ENCODE measurements at regions not wholly inside any gene's neighbourhood (a gene's known extent, or its start where the extent isn't known, plus 50 kb on each side); places are given as distances from the start of the nearest gene placed in this dataset.
A peak's percentile ranks its signal among the peaks of the same experiment; 100 is the strongest.

DNA sequence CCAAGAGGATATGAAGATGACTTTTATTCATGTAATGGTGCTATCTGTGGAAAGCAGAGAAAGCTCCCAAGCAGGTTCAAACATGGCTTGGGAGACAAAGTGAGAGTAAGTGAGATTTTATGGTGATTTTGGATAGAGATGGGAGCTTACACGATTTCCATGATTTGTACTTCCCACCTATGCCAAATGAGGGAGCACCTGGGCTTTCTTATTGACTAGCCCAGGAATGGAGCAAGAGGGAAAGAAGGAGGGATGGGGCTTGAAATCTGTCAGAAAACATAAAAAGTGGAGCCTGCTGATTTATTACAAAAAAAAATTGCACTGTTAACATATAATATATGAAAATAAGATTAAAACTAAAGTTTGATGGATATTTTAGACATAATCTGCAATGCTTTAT lies 703.5 kb upstream of the PABPC4L start:
- H3K4me1 Mint-ChIP-seq (ENCODE audit: low read depth) = peaks cover 6% of the 10 kb centered on the region; the same call in 1 of the 2 replicates
- 0 out of 2 replicates have a peak, but pooled peaks cover 2% of the 10 kb centered on the region for H3K27me3 Mint-ChIP-seq (ENCODE audit: insufficient read depth)
- no peaks in the 10 kb centered on the region for H3K36me3 Mint-ChIP-seq (ENCODE audit: low read depth)
- DNase-seq = no peak
- H3K4me3 Mint-ChIP-seq = no peak overlapping the region
- no peaks in the 10 kb centered on the region for H3K9me3 Mint-ChIP-seq
- H3K27ac Mint-ChIP-seq = no peak overlapping the region
- TF ChIP-seq, protein P1, sequence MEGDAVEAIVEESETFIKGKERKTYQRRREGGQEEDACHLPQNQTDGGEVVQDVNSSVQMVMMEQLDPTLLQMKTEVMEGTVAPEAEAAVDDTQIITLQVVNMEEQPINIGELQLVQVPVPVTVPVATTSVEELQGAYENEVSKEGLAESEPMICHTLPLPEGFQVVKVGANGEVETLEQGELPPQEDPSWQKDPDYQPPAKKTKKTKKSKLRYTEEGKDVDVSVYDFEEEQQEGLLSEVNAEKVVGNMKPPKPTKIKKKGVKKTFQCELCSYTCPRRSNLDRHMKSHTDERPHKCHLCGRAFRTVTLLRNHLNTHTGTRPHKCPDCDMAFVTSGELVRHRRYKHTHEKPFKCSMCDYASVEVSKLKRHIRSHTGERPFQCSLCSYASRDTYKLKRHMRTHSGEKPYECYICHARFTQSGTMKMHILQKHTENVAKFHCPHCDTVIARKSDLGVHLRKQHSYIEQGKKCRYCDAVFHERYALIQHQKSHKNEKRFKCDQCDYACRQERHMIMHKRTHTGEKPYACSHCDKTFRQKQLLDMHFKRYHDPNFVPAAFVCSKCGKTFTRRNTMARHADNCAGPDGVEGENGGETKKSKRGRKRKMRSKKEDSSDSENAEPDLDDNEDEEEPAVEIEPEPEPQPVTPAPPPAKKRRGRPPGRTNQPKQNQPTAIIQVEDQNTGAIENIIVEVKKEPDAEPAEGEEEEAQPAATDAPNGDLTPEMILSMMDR (IDR thresholded peaks at IDR 0.05) = no peak

DNA sequence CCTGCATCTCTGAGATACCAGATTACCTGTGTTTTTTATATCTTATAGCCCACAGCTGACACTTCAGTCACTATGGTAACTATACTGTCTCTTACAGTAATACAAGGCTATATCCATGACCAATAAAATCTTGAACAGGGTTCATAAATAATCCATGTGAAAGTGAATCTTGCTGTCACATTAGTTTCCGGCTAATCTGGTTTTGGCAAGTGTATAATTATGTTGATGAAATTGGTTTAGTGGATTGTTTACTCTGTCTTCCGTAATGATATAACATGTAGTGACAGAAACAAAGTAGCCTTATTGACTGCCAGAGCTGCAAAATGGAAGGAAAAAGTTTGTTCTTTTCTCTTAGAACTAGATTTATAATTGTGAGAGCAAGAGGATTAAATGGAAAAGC lies 686.6 kb upstream of the PABPC4L start:
- H3K27me3 Mint-ChIP-seq (ENCODE audit: insufficient read depth) = no peaks in the 10 kb centered on the region
- no peak overlapping the region for H3K27ac Mint-ChIP-seq
- H3K36me3 Mint-ChIP-seq (ENCODE audit: low read depth) = no peaks in the 10 kb centered on the region
- no peak for DNase-seq
- H3K9me3 Mint-ChIP-seq = no peaks in the 10 kb centered on the region
- TF ChIP-seq, protein P1 (IDR thresholded peaks at IDR 0.05) = no peak
- peaks cover 7% of the 10 kb centered on the region; the same call in 1 of the 2 replicates for H3K4me1 Mint-ChIP-seq (ENCODE audit: low read depth)
- no peak overlapping the region for H3K4me3 Mint-ChIP-seq

GRCh38 chr4:134885436-134885835 lies 683.8 kb upstream of the PABPC4L start:
- H3K4me3 Mint-ChIP-seq = no peak overlapping the region
- peaks cover 7% of the 10 kb centered on the region; the same call in 1 of the 2 replicates for H3K4me1 Mint-ChIP-seq (ENCODE audit: low read depth)
- peaks cover 5% of the 10 kb centered on the region; the same call in 1 of the 2 replicates for H3K36me3 Mint-ChIP-seq (ENCODE audit: low read depth)
- no peak for DNase-seq
- no peaks in the 10 kb centered on the region for H3K27me3 Mint-ChIP-seq (ENCODE audit: insufficient read depth)
- peaks cover 4% of the 10 kb centered on the region; the same call in 1 of the 2 replicates for H3K9me3 Mint-ChIP-seq
- TF ChIP-seq, protein P1 (IDR thresholded peaks at IDR 0.05) = no peak
- no peak overlapping the region for H3K27ac Mint-ChIP-seq

DNA sequence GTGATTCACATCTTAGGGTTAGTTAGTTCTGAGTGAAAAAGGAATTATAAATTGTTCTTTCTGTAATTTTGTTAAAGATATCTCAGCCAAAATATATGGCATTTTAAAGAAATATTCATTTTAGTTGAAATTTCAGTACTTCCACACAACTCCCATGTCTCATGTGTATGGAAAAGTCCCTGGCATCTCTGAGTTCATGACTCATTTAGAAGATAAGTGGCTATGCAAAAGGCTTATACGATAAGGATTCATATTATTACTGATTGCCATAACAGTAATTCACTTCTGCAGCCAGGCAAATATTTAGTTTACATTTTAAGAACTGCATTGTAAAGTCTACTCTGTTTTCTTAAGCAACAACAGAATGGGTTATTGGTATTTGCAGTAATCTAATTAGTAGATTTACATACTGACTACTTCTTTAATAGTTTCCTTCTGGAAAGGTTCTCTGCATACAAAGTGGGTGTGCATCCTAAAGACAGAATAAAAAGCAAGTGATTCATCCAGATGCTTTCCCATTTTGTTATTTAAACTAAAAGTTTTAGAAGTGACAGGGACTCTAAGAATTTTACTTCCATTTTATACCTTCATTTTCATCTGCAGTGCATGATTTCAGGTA lies 682.4 kb upstream of the PABPC4L start:
- Mint-ChIP-seq H3K27ac (no peak overlapping the region), H3K36me3 (ENCODE audit: low read depth) (peaks cover 5% of the 10 kb centered on the region; the same call in 1 of the 2 replicates), H3K4me1 (ENCODE audit: low read depth) (peaks cover 7% of the 10 kb centered on the region; the same call in 1 of the 2 replicates), H3K4me3 (no peak overlapping the region), H3K27me3 (ENCODE audit: insufficient read depth) (no peaks in the 10 kb centered on the region), H3K9me3 (peaks cover 4% of the 10 kb centered on the region; the same call in 1 of the 2 replicates)
- DNase-seq = peak; percentile 24
- TF ChIP-seq, protein P1 (IDR thresholded peaks at IDR 0.05) = no peak

DNA sequence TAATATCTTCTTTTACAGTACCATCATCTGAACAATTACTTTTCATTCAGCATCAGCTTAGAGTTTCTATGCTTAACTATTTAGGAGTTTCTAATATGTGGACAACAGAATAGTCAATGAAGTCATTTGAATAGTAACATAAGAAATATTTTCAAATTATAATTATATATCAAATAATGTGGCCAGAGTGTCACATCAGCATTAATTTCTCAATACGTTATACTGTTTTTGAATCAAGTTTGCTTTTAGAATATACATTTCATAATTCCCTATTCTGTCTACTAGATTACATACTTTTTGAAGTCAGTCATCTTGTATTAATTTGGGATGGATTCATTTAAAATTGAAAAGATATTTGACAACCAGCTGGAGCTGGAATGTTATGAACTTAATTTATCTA lies 677.4 kb upstream of the PABPC4L start:
- no peak overlapping the region for H3K27ac Mint-ChIP-seq
- H3K36me3 Mint-ChIP-seq (ENCODE audit: low read depth) = peaks cover 5% of the 10 kb centered on the region; the same call in 1 of the 2 replicates
- H3K4me1 Mint-ChIP-seq (ENCODE audit: low read depth) = peaks cover 5% of the 10 kb centered on the region; the same call in 1 of the 2 replicates
- no peak for DNase-seq
- H3K4me3 Mint-ChIP-seq = no peak overlapping the region
- H3K9me3 Mint-ChIP-seq = peaks cover 4% of the 10 kb centered on the region; the same call in 1 of the 2 replicates
- H3K27me3 Mint-ChIP-seq (ENCODE audit: insufficient read depth) = no peaks in the 10 kb centered on the region
- TF ChIP-seq, protein P1 (IDR thresholded peaks at IDR 0.05) = no peak
